Activated CD4-positive, alpha-beta T cell treated with anti-CD3 and anti-CD28 coated beads for 36 hours (primary cell): ENCODE measurements at regions not wholly inside any gene's neighbourhood (a gene's known extent, or its start where the extent isn't known, plus 50 kb on each side); places are given as distances from the start of the nearest gene placed in this dataset.
A peak's percentile ranks its signal among the peaks of the same experiment; 100 is the strongest.

ENCODE experiments used
- ATAC-seq: fragments of 200-7000 bp; cut with Tn5 transposase; one replicate; pipeline ENCODE4 v1.10.0; 2021; ENCODE audit warnings: mild to moderate bottlenecking, moderate library complexity
- CTCF ChIA-PET: fragments of 350-600 bp; sonication (Branson Sonifier 250); formaldehyde crosslinking; loops from one replicate; lab custom pipeline; 2021; ENCODE audit warnings: antibody characterized with exemption; lab: Charles Lee
- POLR2A ChIA-PET: fragments of 350-600 bp; sonication (Branson Sonifier 250); formaldehyde crosslinking; loops from one replicate; lab custom pipeline; 2021; ENCODE audit warnings: antibody characterized with exemption, inconsistent platforms; lab: Charles Lee
- DNase-seq: peaks from one replicate; pipeline ENCODE4 v3.0.0-alpha.2; 2020
- H3K27ac Mint-ChIP-seq: one replicate; pipeline ENCODE4 v1.8.0; 2021; ENCODE audit warnings: mixed read lengths
- H3K27me3 Mint-ChIP-seq: one replicate; pipeline ENCODE4 v1.8.0; 2021; ENCODE audit warnings: mixed read lengths
- H3K36me3 Mint-ChIP-seq: one replicate; pipeline ENCODE4 v1.8.0; 2021; ENCODE audit warnings: low read depth, mixed read lengths
- H3K4me1 Mint-ChIP-seq: one replicate; pipeline ENCODE4 v1.8.0; 2021; ENCODE audit warnings: mixed read lengths
- H3K4me3 Mint-ChIP-seq: one replicate; pipeline ENCODE4 v1.8.0; 2021; ENCODE audit warnings: mild to moderate bottlenecking, moderate library complexity, mixed read lengths
- H3K9me3 Mint-ChIP-seq: one replicate; pipeline ENCODE4 v1.8.0; 2021; ENCODE audit warnings: low read depth, mixed read lengths
- intact Hi-C, 2 experiments: fragments of 100-400 bp; cut with DNase I in 1 of 2; cut with micrococcal nuclease in 1 of 2; formaldehyde crosslinking; loops; one replicate each; pipeline versions ENCODE4 v1.14.2 to v1.15.1; 2022 to 2024; cut with DNase I, micrococcal nuclease

- Mint-ChIP-seq H3K36me3 (no peaks in the 10 kb centered on the region), H3K27me3 (peaks cover 2% of the 10 kb centered on the region), H3K4me1 (no peaks in the 10 kb centered on the region), H3K27ac (no peak overlapping the region), H3K4me3 (no peak overlapping the region), H3K9me3 (no peaks in the 10 kb centered on the region)
- DNase-seq (no peak), ATAC-seq (no peak)
- intact Hi-C loops, result no loop called here
- ChIA-PET CTCF (no interaction called here), POLR2A (no interaction called here)
These were observed 190.7 kb upstream of the FBXL4 start for GRCh38 chr6:99138445-99138844.

DNA sequence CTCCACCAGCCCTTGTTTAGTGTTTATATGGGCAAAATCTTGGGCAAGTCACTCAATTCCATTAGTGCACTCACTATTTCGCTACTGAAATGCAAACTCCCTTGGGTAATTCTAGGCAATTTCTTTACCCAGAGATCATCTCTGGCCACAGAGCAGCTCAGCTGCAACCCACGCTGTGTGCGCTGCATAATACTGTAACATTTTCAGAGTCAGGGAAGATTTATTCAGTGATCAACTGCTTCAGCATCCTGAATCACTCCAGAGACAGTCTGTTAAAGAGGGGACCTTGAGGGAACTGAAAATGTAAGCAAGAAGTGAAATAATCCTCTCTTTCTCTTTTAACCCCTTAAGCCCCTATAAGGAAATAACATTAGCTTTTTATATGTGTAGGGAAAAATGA, 189.6 kb upstream of the FBXL4 start:
- ChIA-PET CTCF (interaction anchor here (0.7 kb wide), 1 partner anchor 232 kb away, joined by 3 read pairs; no protein-coding TSS in a partner anchor), POLR2A (interaction anchor here (0.7 kb wide), 1 partner anchor 100 kb away, joined by 4 read pairs; no protein-coding TSS in a partner anchor)
- Mint-ChIP-seq H3K4me3 (no peak overlapping the region), H3K27me3 (peaks cover 4% of the 10 kb centered on the region), H3K4me1 (no peaks in the 10 kb centered on the region), H3K27ac (no peak overlapping the region), H3K36me3 (no peaks in the 10 kb centered on the region), H3K9me3 (no peaks in the 10 kb centered on the region)
- intact Hi-C loops, result no loop called here
- ATAC-seq (no peak), DNase-seq (no peak)

- no peaks in the 10 kb centered on the region for H3K36me3 Mint-ChIP-seq
- H3K9me3 Mint-ChIP-seq, result no peaks in the 10 kb centered on the region
- ChIA-PET POLR2A (no interaction called here), CTCF (no interaction called here)
- H3K4me3 Mint-ChIP-seq, result no peak overlapping the region
- intact Hi-C loops, result no loop called here
- ATAC-seq, result no peak
- H3K4me1 Mint-ChIP-seq, result no peaks in the 10 kb centered on the region
- peaks cover 4% of the 10 kb centered on the region for H3K27me3 Mint-ChIP-seq
- no peak overlapping the region for H3K27ac Mint-ChIP-seq
- no peak for DNase-seq
These were observed 188.7 kb upstream of the FBXL4 start for GRCh38 chr6:99136488-99136887.

GRCh38 chr6:99132026-99132635, 184.4 kb upstream of the FBXL4 start:
- H3K4me1 Mint-ChIP-seq, result no peaks in the 10 kb centered on the region
- H3K27ac Mint-ChIP-seq, result no peak overlapping the region
- ChIA-PET CTCF (no interaction called here), POLR2A (no interaction called here)
- intact Hi-C loops, result no loop called here
- peaks cover 4% of the 10 kb centered on the region for H3K27me3 Mint-ChIP-seq
- ATAC-seq, result no peak
- H3K9me3 Mint-ChIP-seq, result no peaks in the 10 kb centered on the region
- no peak overlapping the region for H3K4me3 Mint-ChIP-seq
- DNase-seq, result no peak
- H3K36me3 Mint-ChIP-seq, result no peaks in the 10 kb centered on the region

- no peak for ATAC-seq
- ChIA-PET CTCF (no interaction called here), POLR2A (no interaction called here)
- DNase-seq, result no peak
- H3K36me3 Mint-ChIP-seq, result no peaks in the 10 kb centered on the region
- no peaks in the 10 kb centered on the region for H3K4me1 Mint-ChIP-seq
- H3K9me3 Mint-ChIP-seq, result no peaks in the 10 kb centered on the region
- no peak overlapping the region for H3K4me3 Mint-ChIP-seq
- H3K27ac Mint-ChIP-seq, result no peak overlapping the region
- H3K27me3 Mint-ChIP-seq, result peaks cover 2% of the 10 kb centered on the region
- intact Hi-C loops, result no loop called here
These were observed 183.4 kb upstream of the FBXL4 start for GRCh38 chr6:99130897-99131873.

DNA sequence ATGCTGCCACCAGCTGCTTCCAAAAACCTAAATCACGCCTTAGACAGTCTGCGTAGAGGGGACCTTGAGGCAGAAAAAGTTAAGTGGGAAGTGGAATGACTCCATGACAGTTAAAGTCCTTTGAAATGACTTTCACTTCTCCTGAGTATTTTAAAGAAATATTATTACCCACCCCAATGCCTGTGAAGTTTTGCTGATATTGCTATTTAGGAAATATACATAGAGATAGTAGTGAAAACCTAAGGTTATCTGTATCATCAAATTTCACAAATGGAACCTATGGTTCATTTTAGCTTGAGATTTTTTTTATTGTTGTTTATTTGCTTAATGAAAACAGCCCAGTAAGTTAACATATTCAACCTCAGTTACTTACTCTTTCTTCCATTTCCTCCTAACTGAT, 182.1 kb upstream of the FBXL4 start:
- ATAC-seq (no peak), DNase-seq (no peak)
- H3K4me3 Mint-ChIP-seq, result no peak overlapping the region
- CTCF ChIA-PET, result no interaction called here
- no peaks in the 10 kb centered on the region for H3K9me3 Mint-ChIP-seq
- intact Hi-C loops, result no loop called here
- no peaks in the 10 kb centered on the region for H3K4me1 Mint-ChIP-seq
- POLR2A ChIA-PET, result no interaction called here
- H3K27ac Mint-ChIP-seq, result no peak overlapping the region
- H3K36me3 Mint-ChIP-seq, result no peaks in the 10 kb centered on the region
- H3K27me3 Mint-ChIP-seq, result peaks cover 2% of the 10 kb centered on the region

GRCh38 chr6:99121748-99122147, 174.0 kb upstream of the FBXL4 start:
- H3K36me3 Mint-ChIP-seq, result no peaks in the 10 kb centered on the region
- intact Hi-C loops, result no loop called here
- POLR2A ChIA-PET, result no interaction called here

GRCh38 chr6:99120641-99121040, 172.9 kb upstream of the FBXL4 start:
- ATAC-seq (no peak), DNase-seq (no peak)
- H3K27ac Mint-ChIP-seq, result no peak overlapping the region
- H3K27me3 Mint-ChIP-seq, result peaks cover 16% of the 10 kb centered on the region
- ChIA-PET CTCF (interaction anchor here (1.8 kb wide), 1 partner anchor 351 kb away, joined by 5 read pairs; no protein-coding TSS in a partner anchor), POLR2A (no interaction called here)
- H3K4me3 Mint-ChIP-seq, result no peak overlapping the region
- intact Hi-C loops, result no loop called here
- no peaks in the 10 kb centered on the region for H3K36me3 Mint-ChIP-seq
- H3K9me3 Mint-ChIP-seq, result no peaks in the 10 kb centered on the region
- H3K4me1 Mint-ChIP-seq, result no peaks in the 10 kb centered on the region

More at GRCh38 chr6:99121748-99122147, 174.0 kb upstream of the FBXL4 start:
- DNase-seq, result no peak
- Mint-ChIP-seq H3K27me3 (peaks cover 11% of the 10 kb centered on the region), H3K27ac (no peak overlapping the region), H3K9me3 (no peaks in the 10 kb centered on the region), H3K4me1 (no peaks in the 10 kb centered on the region), H3K4me3 (no peak overlapping the region)
- no peak for ATAC-seq
- CTCF ChIA-PET, result no interaction called here

DNA sequence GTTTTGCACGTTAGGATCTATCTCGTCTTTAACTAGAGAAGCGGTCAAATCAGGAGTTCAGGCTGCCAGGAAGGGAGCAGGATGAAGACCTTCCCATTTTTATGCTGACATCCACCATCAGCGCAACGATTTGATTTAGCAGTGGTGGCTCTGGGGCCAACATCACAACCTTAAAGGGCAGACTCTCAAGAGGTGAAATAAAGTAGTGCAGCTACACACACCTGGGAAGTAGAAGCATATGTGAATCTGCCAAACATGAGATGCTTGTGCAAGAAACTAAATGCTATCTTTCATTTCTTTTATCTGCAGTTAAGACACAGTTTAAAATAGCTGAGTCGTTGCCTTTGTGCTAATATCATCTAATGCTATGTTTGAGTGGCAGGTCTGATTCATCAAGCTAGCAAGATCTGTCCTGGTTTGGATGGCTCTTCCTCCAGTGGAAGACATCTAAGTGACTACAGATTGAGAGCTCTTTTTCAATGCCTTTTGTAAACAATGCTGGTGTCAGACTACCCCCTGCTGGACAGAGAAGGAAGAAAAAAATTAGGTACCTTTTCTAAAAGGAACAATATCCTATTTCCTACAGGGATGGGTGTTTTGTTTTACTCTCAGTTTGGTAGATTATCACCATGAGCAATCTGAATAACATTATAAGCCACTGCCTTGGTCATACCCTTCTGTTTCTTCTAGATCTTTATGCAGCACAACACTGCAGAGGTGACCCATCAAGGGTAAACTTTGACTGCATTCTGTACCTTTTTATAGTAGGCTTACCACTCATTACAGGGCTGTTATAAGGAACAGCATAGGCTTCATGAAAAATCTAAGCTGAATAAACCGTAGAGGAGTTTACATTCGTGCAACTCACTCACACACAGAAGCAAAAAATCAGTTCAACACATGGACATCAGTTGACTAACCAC, 171.6 kb upstream of the FBXL4 start:
- H3K27me3 Mint-ChIP-seq, result peaks cover 19% of the 10 kb centered on the region
- H3K4me1 Mint-ChIP-seq, result peaks cover 2% of the 10 kb centered on the region
- DNase-seq, result peak; percentile 35
- H3K36me3 Mint-ChIP-seq, result no peaks in the 10 kb centered on the region
- H3K4me3 Mint-ChIP-seq, result no peak overlapping the region
- ChIA-PET POLR2A (no interaction called here), CTCF (interaction anchor here (0.6 to 1.8 kb wide), 20 partner anchors 8 to 1679 kb away, joined by 3 to 6 read pairs (median 3); no protein-coding TSS in a partner anchor)
- peak; percentile 53 for ATAC-seq
- H3K27ac Mint-ChIP-seq, result no peak overlapping the region
- intact Hi-C loops, result loop anchor here (1.0 to 10.0 kb wide), 4 partner anchors 272 to 1622 kb away; no protein-coding TSS in a partner anchor
- H3K9me3 Mint-ChIP-seq, result no peaks in the 10 kb centered on the region

- ATAC-seq (peak; percentile 88), DNase-seq (no peak)
- Mint-ChIP-seq H3K27me3 (peaks cover 26% of the 10 kb centered on the region), H3K4me3 (no peak overlapping the region), H3K36me3 (no peaks in the 10 kb centered on the region), H3K9me3 (no peaks in the 10 kb centered on the region), H3K4me1 (peaks cover 2% of the 10 kb centered on the region), H3K27ac (no peak overlapping the region)
- intact Hi-C loops, result loop anchor here (1.0 to 10.0 kb wide), 3 partner anchors 168 to 350 kb away; partner anchors contain the start of gene FBXL4 (in 1 of the 2)
- CTCF ChIA-PET, result no interaction called here
- POLR2A ChIA-PET, result no interaction called here
These were observed 167.1 kb upstream of the FBXL4 start for GRCh38 chr6:99114769-99115406.
